ES-I3 (cell line): ENCODE measurements at regions not wholly inside any gene's neighbourhood (a gene's known extent, or its start where the extent isn't known, plus 50 kb on each side); places are given as distances from the start of the nearest gene placed in this dataset.
"Not testable (repeated sequence)": the region's sequence is repeated elsewhere in the genome, so short reads cannot be mapped to it uniquely, and the experiment has no call there.

Experiments
- H3K36me3 ChIP-seq: 2 replicates; pipeline ENCODE4 v1.6.1; 2013; ENCODE audit warnings: mild to moderate bottlenecking, low read length, control low read depth, moderate library complexity; ENCODE audit not compliant: insufficient read depth
- H3K4me1 ChIP-seq: 2 replicates; pipeline ENCODE4 v1.6.1; 2013; ENCODE audit warnings: mild to moderate bottlenecking, control low read depth, low read length; ENCODE audit not compliant: insufficient read depth
- H3K9ac ChIP-seq: 2 replicates; pipeline ENCODE4 v1.6.1; 2013; ENCODE audit warnings: low read depth, mild to moderate bottlenecking, low read length, moderate library complexity
- H3K9me3 ChIP-seq: 2 replicates; pipeline ENCODE4 v1.6.1; 2013; ENCODE audit warnings: mild to moderate bottlenecking, low read length, moderate library complexity; ENCODE audit not compliant: control insufficient read depth, insufficient read depth

GRCh38 chr4:159566786-159567185 lies 463.9 kb downstream of the RAPGEF2 start:
- Histone ChIP-seq H3K4me1 (no peaks in the 10 kb centered on the region), H3K9me3 (no peaks in the 10 kb centered on the region; the same call in 1 of the 2 replicates), H3K9ac (no peak overlapping the region), H3K36me3 (no peaks in the 10 kb centered on the region)

GRCh38 chr4:159577241-159577640 lies 474.4 kb downstream of the RAPGEF2 start:
- Histone ChIP-seq H3K36me3 (0 out of 2 replicates have a peak, but pooled peaks cover 2% of the 10 kb centered on the region), H3K4me1 (no peaks in the 10 kb centered on the region), H3K9ac (no peak overlapping the region), H3K9me3 (no peaks in the 10 kb centered on the region)

- H3K9ac ChIP-seq: no peak overlapping the region
- no peaks in the 10 kb centered on the region for H3K36me3 ChIP-seq
- H3K9me3 ChIP-seq: peaks cover 20% of the 10 kb centered on the region
- no peaks in the 10 kb centered on the region for H3K4me1 ChIP-seq
Observed at GRCh38 chr4:159582685-159583084, 479.8 kb downstream of the RAPGEF2 start.

DNA sequence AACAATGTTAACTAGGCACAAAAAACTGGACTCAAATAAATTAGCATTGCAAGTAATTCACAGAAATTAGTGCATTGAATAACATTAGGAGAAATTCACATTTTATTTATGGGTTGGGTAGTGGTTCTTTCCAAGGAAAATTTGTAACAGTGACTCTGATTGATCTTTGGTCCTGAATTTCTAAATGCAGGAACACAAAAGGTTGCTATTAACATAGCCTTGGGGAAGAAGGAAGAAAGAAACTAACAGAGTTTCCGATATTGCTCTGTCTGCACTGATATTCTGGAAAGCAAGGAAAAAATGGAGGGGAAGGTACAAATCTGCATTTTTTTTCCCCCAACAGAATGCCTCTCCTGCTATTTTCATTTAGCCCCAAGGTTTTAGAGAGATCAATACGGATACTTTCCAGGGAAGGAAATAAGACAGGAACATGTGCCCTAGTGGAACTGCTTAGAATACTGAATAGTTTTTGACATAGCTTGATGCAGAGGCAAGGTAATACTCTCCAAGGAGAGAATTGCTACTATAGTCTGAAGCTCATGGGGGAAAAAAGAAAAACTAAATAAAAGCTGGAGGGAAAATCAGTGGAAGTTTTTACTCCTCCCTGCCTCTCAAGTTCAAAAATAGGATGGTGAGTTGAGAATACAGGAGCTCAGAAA lies 490.1 kb downstream of the RAPGEF2 start:
- Histone ChIP-seq H3K9me3 (no peaks in the 10 kb centered on the region), H3K9ac (no peak overlapping the region), H3K4me1 (peaks cover 48% of the 10 kb centered on the region)

DNA sequence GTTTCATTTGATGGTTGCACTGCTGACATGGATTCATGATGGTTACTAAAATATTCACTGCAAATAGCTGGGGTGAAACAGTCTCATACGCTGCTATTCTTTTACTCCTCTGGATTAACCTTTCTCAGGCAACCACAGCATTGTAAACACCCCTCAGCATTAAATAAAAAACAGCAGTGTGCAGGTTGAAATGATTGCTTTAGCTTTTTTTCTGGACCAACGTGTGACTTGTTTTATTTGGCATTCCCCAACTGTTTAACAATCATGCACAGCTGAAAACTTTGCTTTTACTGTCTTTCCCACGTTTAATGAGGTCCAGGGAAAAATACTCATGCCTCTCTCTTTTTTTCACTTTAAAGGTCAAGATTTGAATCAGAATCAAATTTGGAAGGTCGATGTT lies 490.8 kb downstream of the RAPGEF2 start:
- no peaks in the 10 kb centered on the region for H3K36me3 ChIP-seq
- H3K9me3 ChIP-seq: no peaks in the 10 kb centered on the region
- H3K4me1 ChIP-seq: peaks cover 51% of the 10 kb centered on the region
- H3K9ac ChIP-seq: no peak overlapping the region; the same call in 1 of the 2 replicates

More for the DNA sequence above, 490.1 kb downstream of the RAPGEF2 start:
- no peaks in the 10 kb centered on the region for H3K36me3 ChIP-seq

DNA sequence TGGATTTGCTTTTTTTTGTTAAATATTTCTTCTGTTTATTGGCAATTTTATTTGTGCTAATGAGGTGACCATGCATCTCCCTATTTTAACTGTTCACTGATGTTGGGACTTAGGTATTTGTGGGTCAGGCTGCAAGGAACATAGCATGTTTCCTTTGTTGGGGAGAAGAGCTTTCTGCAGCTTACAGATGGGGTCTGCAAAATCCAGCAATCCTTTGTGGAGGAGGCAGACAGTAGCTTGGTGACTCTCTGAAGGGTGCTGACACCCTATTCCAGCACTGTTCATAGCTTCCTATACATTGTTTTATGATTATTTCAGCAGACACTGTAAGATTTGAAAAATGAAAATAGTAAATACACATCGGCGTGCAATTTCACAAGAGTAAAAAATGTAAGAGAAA lies 491.7 kb downstream of the RAPGEF2 start:
- no peaks in the 10 kb centered on the region for H3K36me3 ChIP-seq
- peaks cover 51% of the 10 kb centered on the region for H3K4me1 ChIP-seq
- H3K9me3 ChIP-seq: no peaks in the 10 kb centered on the region
- no peak overlapping the region; the same call in 1 of the 2 replicates for H3K9ac ChIP-seq

DNA sequence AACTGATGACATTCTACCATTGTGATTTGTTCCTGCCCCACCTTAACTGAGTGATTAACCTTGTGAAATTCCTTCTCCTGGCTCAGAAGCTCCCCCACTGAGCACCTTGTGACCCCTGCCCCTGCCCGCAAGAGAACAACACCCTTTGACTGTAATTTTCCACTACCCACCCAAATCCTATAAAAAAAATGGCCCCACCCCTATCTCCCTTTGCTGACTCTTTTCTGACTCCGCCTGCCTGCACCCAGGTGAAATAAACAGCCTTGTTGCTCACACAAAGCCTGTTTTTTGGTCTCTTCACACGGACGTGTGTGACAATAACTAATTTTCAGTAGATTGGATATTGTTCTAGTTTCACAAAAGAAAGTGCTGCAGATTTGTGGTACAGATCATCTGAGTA lies 492.2 kb downstream of the RAPGEF2 start:
- not testable (repeated sequence) for H3K9me3 ChIP-seq, H3K36me3 ChIP-seq
- H3K4me1 ChIP-seq: peaks cover 51% of the 10 kb centered on the region
- H3K9ac ChIP-seq: peak overlapping the region; percentile 24; the same call in 1 of the 2 replicates

- Histone ChIP-seq H3K9me3 (no peaks in the 10 kb centered on the region), H3K4me1 (peaks cover 31% of the 10 kb centered on the region), H3K36me3 (no peaks in the 10 kb centered on the region), H3K9ac (no peak overlapping the region)
Observed at GRCh38 chr4:159598602-159599001, 495.7 kb downstream of the RAPGEF2 start.

GRCh38 chr4:159600061-159600460 lies 497.2 kb downstream of the RAPGEF2 start:
- peaks cover 19% of the 10 kb centered on the region for H3K4me1 ChIP-seq
- no peaks in the 10 kb centered on the region for H3K36me3 ChIP-seq
- H3K9ac ChIP-seq: no peak overlapping the region
- no peaks in the 10 kb centered on the region for H3K9me3 ChIP-seq

- H3K9me3 ChIP-seq: peaks cover 20% of the 10 kb centered on the region
- H3K4me1 ChIP-seq: peaks cover 6% of the 10 kb centered on the region; the same call in 1 of the 2 replicates
- no peak overlapping the region for H3K9ac ChIP-seq
- H3K36me3 ChIP-seq: no peaks in the 10 kb centered on the region
Observed at GRCh38 chr4:159604781-159605180, 501.9 kb downstream of the RAPGEF2 start.

DNA sequence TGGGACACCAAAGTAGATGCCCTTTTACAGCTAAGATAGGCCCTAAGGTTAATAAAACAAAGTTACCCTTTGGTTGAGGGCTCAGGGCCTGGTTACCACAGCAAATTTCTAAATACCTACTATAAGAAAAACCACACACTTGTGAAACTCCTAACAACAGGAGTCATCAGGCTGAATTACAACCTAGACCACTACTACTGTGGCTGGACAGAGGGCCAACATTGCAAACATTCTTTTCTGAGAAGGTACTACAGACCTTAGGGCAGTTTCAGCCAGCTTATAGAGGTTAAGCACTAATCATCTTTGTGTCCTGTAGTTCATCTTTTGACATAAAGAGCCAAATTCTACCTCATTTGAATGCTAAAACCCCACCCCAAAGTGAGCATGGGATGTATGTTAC lies 504.0 kb downstream of the RAPGEF2 start:
- no peaks in the 10 kb centered on the region for H3K36me3 ChIP-seq
- peaks cover 6% of the 10 kb centered on the region; the same call in 1 of the 2 replicates for H3K4me1 ChIP-seq
- H3K9ac ChIP-seq: no peak overlapping the region
- H3K9me3 ChIP-seq: peaks cover 20% of the 10 kb centered on the region

GRCh38 chr4:159607809-159608208 lies 504.9 kb downstream of the RAPGEF2 start:
- H3K9me3 ChIP-seq: peaks cover 20% of the 10 kb centered on the region
- no peak overlapping the region for H3K9ac ChIP-seq
- H3K36me3 ChIP-seq: no peaks in the 10 kb centered on the region
- H3K4me1 ChIP-seq: peaks cover 6% of the 10 kb centered on the region; the same call in 1 of the 2 replicates

DNA sequence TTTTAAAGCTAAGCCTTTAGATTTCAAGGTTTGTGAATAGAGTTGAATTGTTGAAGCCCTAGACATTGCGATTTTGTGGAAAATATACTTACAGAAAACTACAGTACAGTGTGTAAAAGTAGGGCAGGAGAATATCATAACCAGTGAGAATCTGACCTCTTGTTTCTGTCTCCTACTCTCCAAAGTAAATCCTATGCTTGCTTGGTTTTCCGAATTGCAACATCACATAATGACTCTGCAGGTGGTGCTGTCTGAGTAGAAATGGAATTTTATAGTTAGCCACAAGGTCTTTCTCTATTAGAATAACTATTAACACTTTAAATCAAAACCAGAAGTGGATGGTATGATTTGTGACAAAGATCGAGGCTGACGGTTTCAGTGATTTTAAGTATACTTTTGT lies 505.6 kb downstream of the RAPGEF2 start:
- Histone ChIP-seq H3K4me1 (peaks cover 6% of the 10 kb centered on the region; the same call in 1 of the 2 replicates), H3K9ac (no peak overlapping the region)

GRCh38 chr4:159632031-159632430 lies 529.2 kb downstream of the RAPGEF2 start:
- Histone ChIP-seq H3K4me1 (no peaks in the 10 kb centered on the region), H3K9ac (no peak overlapping the region), H3K36me3 (no peaks in the 10 kb centered on the region), H3K9me3 (no peaks in the 10 kb centered on the region)

More for the DNA sequence above, 505.6 kb downstream of the RAPGEF2 start:
- Histone ChIP-seq H3K9me3 (peaks cover 20% of the 10 kb centered on the region), H3K36me3 (no peaks in the 10 kb centered on the region)

GRCh38 chr4:159639671-159640323 lies 536.9 kb downstream of the RAPGEF2 start:
- Histone ChIP-seq H3K4me1 (no peaks in the 10 kb centered on the region), H3K36me3 (no peaks in the 10 kb centered on the region), H3K9me3 (no peaks in the 10 kb centered on the region; the same call in 1 of the 2 replicates), H3K9ac (no peak overlapping the region)
